Endodermal cell (in vitro differentiated cells): ENCODE measurements at regions not wholly inside any gene's neighbourhood (a gene's known extent, or its start where the extent isn't known, plus 50 kb on each side); places are given as distances from the start of the nearest gene placed in this dataset.

Experiments
- DNase-seq: peaks from one replicate; pipeline ENCODE4 v3.0.0-alpha.2; 2017
- H3K27ac ChIP-seq: 2 replicates; pipeline ENCODE4 v1.5.1; 2013; ENCODE audit warnings: mild to moderate bottlenecking, low read depth, low read length, moderate library complexity
- H3K27me3 ChIP-seq: 2 replicates; pipeline ENCODE4 v1.6.1; 2013; ENCODE audit warnings: mild to moderate bottlenecking, low read length, moderate library complexity; ENCODE audit not compliant: insufficient read depth, control insufficient read depth, poor library complexity, severe bottlenecking
- H3K36me3 ChIP-seq: 2 replicates; pipeline ENCODE4 v1.7.0; 2013; ENCODE audit warnings: mild to moderate bottlenecking, low read length, moderate library complexity; ENCODE audit not compliant: control insufficient read depth, insufficient read depth
- H3K4me1 ChIP-seq: one replicate; pipeline ENCODE4 v1.7.0; 2013; ENCODE audit warnings: low read length; ENCODE audit not compliant: control insufficient read depth, insufficient read depth
- H3K4me3 ChIP-seq: 2 replicates; pipeline ENCODE4 v1.5.1; 2013; ENCODE audit warnings: mild to moderate bottlenecking, low read length, moderate library complexity
- H3K9ac ChIP-seq: 2 replicates; pipeline ENCODE4 v1.6.1; 2013; ENCODE audit warnings: mild to moderate bottlenecking, low read length, moderate library complexity; ENCODE audit not compliant: poor library complexity, severe bottlenecking; ENCODE audit errors: extremely low read depth
- H3K9me3 ChIP-seq: 2 replicates; pipeline ENCODE4 v1.6.1; 2013; ENCODE audit warnings: mild to moderate bottlenecking, low read length, moderate library complexity; ENCODE audit not compliant: control insufficient read depth
- H3K27ac Mint-ChIP-seq: 2 replicates; pipeline ENCODE4 v1.8.0; 2020; ENCODE audit warnings: mixed read lengths
- H3K27me3 Mint-ChIP-seq: 2 replicates; pipeline ENCODE4 v1.8.0; 2021; ENCODE audit warnings: mild to moderate bottlenecking, mixed read lengths; ENCODE audit not compliant: insufficient read depth
- H3K36me3 Mint-ChIP-seq: 2 replicates; pipeline ENCODE4 v1.8.0; 2020; ENCODE audit warnings: low read depth, mixed read lengths
- H3K4me1 Mint-ChIP-seq: 2 replicates; pipeline ENCODE4 v1.8.0; 2020; ENCODE audit warnings: mixed read lengths
- H3K4me3 Mint-ChIP-seq: 2 replicates; pipeline ENCODE4 v1.8.0; 2020; ENCODE audit warnings: mild to moderate bottlenecking, moderate library complexity, mixed read lengths
- H3K9me3 Mint-ChIP-seq: 2 replicates; pipeline ENCODE4 v1.8.0; 2020; ENCODE audit warnings: mild to moderate bottlenecking, mixed read lengths
- CTCF ChIP-seq: fragments of 200-600 bp; sonication (generic); conservative IDR thresholded peaks from 2 replicates; pipeline ENCODE4 v1.5.0; 2021; ENCODE audit warnings: antibody characterized with exemption, mild to moderate bottlenecking
- WGBS, 2 experiments: methylation state at CpG; one replicate each; pipeline versions ENCODE4 v1.1.5 to v1.1.7; 2013; ENCODE audit warnings: missing lambda C conversion rate in 2 of 2, mixed read lengths in 1 of 2; ENCODE audit not compliant: insufficient coverage in 1 of 2, insufficient read length in 1 of 2; 5-methylcytosine and 5-hydroxymethylcytosine counted together

DNA sequence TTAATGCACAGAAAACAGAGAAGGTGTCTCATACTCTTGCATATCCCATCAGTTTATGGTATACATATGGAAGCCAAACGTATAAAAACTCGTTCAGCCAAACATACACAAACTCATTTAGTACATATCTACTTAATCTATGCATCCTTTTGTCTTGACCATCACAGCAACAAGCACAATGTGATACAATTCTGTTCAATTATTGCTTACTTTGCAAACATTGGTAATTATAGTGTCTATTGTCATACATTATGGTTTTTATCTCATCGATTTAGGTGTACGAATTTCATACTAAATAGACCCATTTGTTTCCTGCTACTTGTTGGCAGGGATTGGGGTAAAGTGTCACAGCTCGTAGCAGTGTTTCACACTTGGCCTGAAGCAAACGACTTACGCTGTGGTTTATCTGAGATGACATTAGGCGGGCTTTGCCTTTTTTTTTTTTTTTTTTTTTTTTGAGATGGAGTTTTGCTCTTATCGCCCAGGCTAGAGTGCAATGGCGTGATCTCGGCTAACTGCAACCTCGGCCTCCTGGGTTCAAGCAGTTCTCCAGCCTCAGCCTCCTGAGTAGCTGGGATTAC, 425.9 kb upstream of the JARID2 start:
- no peak overlapping the region for H3K9ac ChIP-seq
- no peaks in the 10 kb centered on the region for H3K27me3 ChIP-seq
- H3K4me1 Mint-ChIP-seq: peaks cover 66% of the 10 kb centered on the region
- peaks cover 36% of the 10 kb centered on the region for H3K4me1 ChIP-seq
- no peaks in the 10 kb centered on the region for H3K9me3 ChIP-seq
- H3K36me3 ChIP-seq: no peaks in the 10 kb centered on the region
- H3K27ac Mint-ChIP-seq: no peak overlapping the region
- peaks cover 15% of the 10 kb centered on the region for H3K27me3 Mint-ChIP-seq
- no peak overlapping the region for H3K4me3 ChIP-seq
- no peak for DNase-seq
- H3K36me3 Mint-ChIP-seq: no peaks in the 10 kb centered on the region
- H3K27ac ChIP-seq: no peak overlapping the region
- TF ChIP-seq CTCF: no peak
- H3K9me3 Mint-ChIP-seq: peaks cover 5% of the 10 kb centered on the region
- 96 to 97% methylated on average over 6 to 12 of the region's 12 CpGs for WGBS, 2 experiments
- H3K4me3 Mint-ChIP-seq: no peak overlapping the region

GRCh38 chr6:14822012-14822553, 423.8 kb upstream of the JARID2 start:
- Histone ChIP-seq H3K36me3 (no peaks in the 10 kb centered on the region), H3K4me3 (no peak overlapping the region), H3K4me1 (peaks cover 28% of the 10 kb centered on the region), H3K27ac (no peak overlapping the region), H3K9me3 (no peaks in the 10 kb centered on the region), H3K27me3 (no peaks in the 10 kb centered on the region), H3K9ac (no peak overlapping the region)
- Mint-ChIP-seq H3K4me1 (peaks cover 61% of the 10 kb centered on the region), H3K36me3 (no peaks in the 10 kb centered on the region), H3K27me3 (peaks cover 24% of the 10 kb centered on the region), H3K9me3 (peaks cover 5% of the 10 kb centered on the region), H3K27ac (no peak overlapping the region), H3K4me3 (no peak overlapping the region)
- 17 to 38% methylated on average over 3 to 4 of the region's 4 CpGs for WGBS, 2 experiments
- peak; percentile 81 for DNase-seq
- TF ChIP-seq CTCF: no peak

GRCh38 chr6:14822679-14823078, 423.2 kb upstream of the JARID2 start:
- Histone ChIP-seq H3K27me3 (peaks cover 4% of the 10 kb centered on the region), H3K4me1 (peaks cover 25% of the 10 kb centered on the region), H3K4me3 (no peak overlapping the region), H3K36me3 (no peaks in the 10 kb centered on the region), H3K9me3 (no peaks in the 10 kb centered on the region), H3K9ac (no peak overlapping the region), H3K27ac (no peak overlapping the region)
- Mint-ChIP-seq H3K36me3 (no peaks in the 10 kb centered on the region), H3K9me3 (peaks cover 5% of the 10 kb centered on the region), H3K27ac (no peak overlapping the region), H3K4me3 (no peak overlapping the region), H3K27me3 (peaks cover 30% of the 10 kb centered on the region), H3K4me1 (peaks cover 60% of the 10 kb centered on the region)
- WGBS, 2 experiments: 92% methylated on average over 7 of the region's 7 CpGs
- no peak for TF ChIP-seq CTCF
- no peak for DNase-seq
